H9 (cell line): ENCODE measurements at regions not wholly inside any gene's neighbourhood (a gene's known extent, or its start where the extent isn't known, plus 50 kb on each side); places are given as distances from the start of the nearest gene placed in this dataset.

Source experiments
- DNase-seq: peaks from one replicate; pipeline ENCODE4 v3.0.0-alpha.2; 2017
- H2AFZ ChIP-seq: one replicate; pipeline ENCODE4 v1.6.1; 2013; ENCODE audit warnings: mild to moderate bottlenecking, low read length, control low read depth, moderate library complexity
- H2AK5ac ChIP-seq: 2 replicates; pipeline ENCODE4 v1.6.1; 2013; ENCODE audit warnings: low read length, control low read depth, mixed read lengths; ENCODE audit not compliant: insufficient read length
- H2BK120ac ChIP-seq: one replicate; pipeline ENCODE4 v1.6.1; 2013; ENCODE audit warnings: low read depth, mild to moderate bottlenecking, low read length, control low read depth, inconsistent platforms; ENCODE audit not compliant: poor library complexity, severe bottlenecking
- H2BK12ac ChIP-seq: 2 replicates; pipeline ENCODE4 v1.6.1; 2013; ENCODE audit warnings: low read length, control low read depth, mixed read lengths, low read depth; ENCODE audit not compliant: insufficient read length
- H2BK15ac ChIP-seq: 2 replicates; pipeline ENCODE4 v1.6.1; 2013; ENCODE audit warnings: low read depth, low read length, control low read depth
- H2BK20ac ChIP-seq: one replicate; pipeline ENCODE4 v1.6.1; 2013; ENCODE audit warnings: low read depth, mild to moderate bottlenecking, low read length, control low read depth, inconsistent platforms; ENCODE audit not compliant: poor library complexity, severe bottlenecking
- H2BK5ac ChIP-seq: 2 replicates; pipeline ENCODE4 v1.6.1; 2013; ENCODE audit warnings: low read length, control low read depth, mixed read lengths; ENCODE audit not compliant: insufficient read length
- H3K14ac ChIP-seq: 2 replicates; pipeline ENCODE4 v1.6.1; 2013; ENCODE audit warnings: low read length, control low read depth; ENCODE audit not compliant: insufficient read depth
- H3K18ac ChIP-seq: 2 replicates; pipeline ENCODE4 v1.6.1; 2013; ENCODE audit warnings: low read depth, mild to moderate bottlenecking, mixed read lengths, low read length, control low read depth; ENCODE audit not compliant: insufficient read length
- H3K23ac ChIP-seq: 2 replicates; pipeline ENCODE4 v1.6.1; 2013; ENCODE audit warnings: low read length, control low read depth, mixed read lengths, low read depth; ENCODE audit not compliant: insufficient read length
- H3K23me2 ChIP-seq: 2 replicates; pipeline ENCODE4 v1.6.1; 2013; ENCODE audit warnings: low read depth, mild to moderate bottlenecking, mixed read lengths, low read length, control low read depth; ENCODE audit not compliant: insufficient read length, poor library complexity, severe bottlenecking
- H3K27ac ChIP-seq: 2 replicates; pipeline ENCODE4 v1.5.1; 2013; ENCODE audit warnings: low read length, control low read depth, mixed read lengths, low read depth; ENCODE audit not compliant: insufficient read length
- H3K27me3 ChIP-seq: 2 replicates; pipeline ENCODE4 v1.6.1; 2013; ENCODE audit warnings: low read length, control low read depth, inconsistent platforms; ENCODE audit not compliant: insufficient read depth
- H3K4ac ChIP-seq: 2 replicates; pipeline ENCODE4 v1.6.1; 2013; ENCODE audit warnings: low read depth, mild to moderate bottlenecking, control low read depth, inconsistent platforms, low read length, moderate library complexity
- H3K4me1 ChIP-seq: 2 replicates; pipeline ENCODE4 v1.6.1; 2013; ENCODE audit warnings: low read length, control low read depth, inconsistent platforms; ENCODE audit not compliant: insufficient read depth
- H3K4me2 ChIP-seq: 2 replicates; pipeline ENCODE4 v1.6.1; 2013; ENCODE audit warnings: low read length, control low read depth, mixed read lengths; ENCODE audit not compliant: insufficient read length, insufficient read depth
- H3K56ac ChIP-seq: 2 replicates; pipeline ENCODE4 v1.6.1; 2013; ENCODE audit warnings: low read depth, mild to moderate bottlenecking, mixed read lengths, low read length, control low read depth; ENCODE audit not compliant: insufficient read length
- H3K79me1 ChIP-seq: 2 replicates; pipeline ENCODE4 v1.6.1; 2013; ENCODE audit warnings: low read depth, mild to moderate bottlenecking, moderate library complexity, low read length, control low read depth, inconsistent platforms; ENCODE audit not compliant: insufficient read depth, poor library complexity, severe bottlenecking
- H3K79me2 ChIP-seq: 2 replicates; pipeline ENCODE4 v1.6.1; 2013; ENCODE audit warnings: low read length, control low read depth, inconsistent platforms; ENCODE audit not compliant: insufficient read depth
- H3K9ac ChIP-seq: 2 replicates; pipeline ENCODE4 v1.6.1; 2013; ENCODE audit warnings: low read length, control low read depth, mixed read lengths; ENCODE audit not compliant: insufficient read length; ENCODE audit errors: extremely low read depth
- H3K9me3 ChIP-seq: one replicate; pipeline ENCODE4 v1.6.1; 2013; ENCODE audit warnings: low read depth, low read length, inconsistent platforms; ENCODE audit not compliant: control insufficient read depth
- H3T11ph ChIP-seq: one replicate; pipeline ENCODE4 v1.6.1; 2013; ENCODE audit warnings: mild to moderate bottlenecking, low read length, control low read depth, inconsistent platforms
- H4K20me1 ChIP-seq: one replicate; pipeline ENCODE4 v1.6.1; 2013; ENCODE audit not compliant: control insufficient read depth, insufficient read length, insufficient read depth
- H4K5ac ChIP-seq: 2 replicates; pipeline ENCODE4 v1.6.1; 2013; ENCODE audit warnings: low read depth, mild to moderate bottlenecking, mixed read lengths, low read length, control low read depth; ENCODE audit not compliant: insufficient read length
- H4K8ac ChIP-seq: replicated peaks from 2 replicates; pipeline ENCODE4 v1.6.1; 2013; ENCODE audit warnings: low read length, control low read depth, mixed read lengths, low read depth; ENCODE audit not compliant: insufficient read length
- H4K91ac ChIP-seq: 2 replicates; pipeline ENCODE4 v1.6.1; 2013; ENCODE audit warnings: low read depth, mild to moderate bottlenecking, moderate library complexity, mixed read lengths, low read length, control low read depth; ENCODE audit not compliant: insufficient read length
- H3K27ac Mint-ChIP-seq, 3 experiments: 2 replicates in 2 of 3; 3 replicates in 1 of 3; pipeline ENCODE4 v1.8.0; 2020 to 2021; ENCODE audit warnings: mixed read lengths in 3 of 3, mild to moderate bottlenecking in 1 of 3, moderate library complexity in 1 of 3
- H3K27me3 Mint-ChIP-seq: 2 replicates; pipeline ENCODE4 v1.8.0; 2021; ENCODE audit warnings: low read depth, mild to moderate bottlenecking, moderate library complexity, mixed read lengths
- H3K36me3 Mint-ChIP-seq, 3 experiments: 2 replicates in 2 of 3; 3 replicates in 1 of 3; pipeline ENCODE4 v1.8.0; 2020 to 2021; ENCODE audit warnings: low read depth in 3 of 3, mixed read lengths in 3 of 3; ENCODE audit not compliant: insufficient read depth in 1 of 3
- H3K4me1 Mint-ChIP-seq, 2 experiments: 2 replicates each; pipeline ENCODE4 v1.8.0; 2020; ENCODE audit warnings: mixed read lengths in 2 of 2
- H3K4me3 Mint-ChIP-seq, 2 experiments: 2 replicates in 1 of 2; 3 replicates in 1 of 2; pipeline ENCODE4 v1.8.0; 2020 to 2021; ENCODE audit warnings: mild to moderate bottlenecking in 2 of 2, mixed read lengths in 2 of 2, moderate library complexity in 1 of 2
- H3K9me3 Mint-ChIP-seq, 2 experiments: 2 replicates in 1 of 2; 3 replicates in 1 of 2; pipeline ENCODE4 v1.8.0; 2020; ENCODE audit warnings: mild to moderate bottlenecking in 2 of 2, mixed read lengths in 2 of 2, moderate library complexity in 1 of 2
- CTCF ChIP-seq: fragments of 200-600 bp; sonication (generic); conservative IDR thresholded peaks from 3 replicates; pipeline ENCODE4 v1.8.0; 2021; ENCODE audit warnings: antibody characterized with exemption, mild to moderate bottlenecking
- WGBS: extraction: QIAGEN DNeasy Blood & Tissue Kit; methylation state at CpG from one replicate; pipeline ENCODE4 v1.1.7; 2013; ENCODE audit warnings: missing lambda C conversion rate, low lambda C conversion rate, mixed read lengths; ENCODE audit not compliant: insufficient read length; ENCODE audit errors: extremely low coverage; 5-methylcytosine and 5-hydroxymethylcytosine counted together

- no peak overlapping the region for H4K91ac ChIP-seq
- no peak overlapping the region for H2BK15ac ChIP-seq
- H2BK120ac ChIP-seq, result no peak overlapping the region
- no peaks in the 10 kb centered on the region for H3K27me3 ChIP-seq
- no peaks in the 10 kb centered on the region for H3K23me2 ChIP-seq
- no peak overlapping the region for H2BK20ac ChIP-seq
- Mint-ChIP-seq H3K9me3 (peaks cover 3 to 7% of the 10 kb centered on the region in 2 experiments; a peak in 1 of 5 replicates), H3K36me3 (peaks cover 3 to 12% (median 5%) of the 10 kb centered on the region in 3 experiments; a peak in 5 of 7 replicates), H3K27me3 (no peaks in the 10 kb centered on the region), H3K27ac (no peak overlapping the region; a peak in 1 of 7 replicates), H3K4me3 (no peak overlapping the region), H3K4me1 (peaks cover 0 to 10% of the 10 kb centered on the region in 2 experiments; a peak in 2 of 4 replicates)
- H3K23ac ChIP-seq, result no peak overlapping the region
- no peak overlapping the region for H3K56ac ChIP-seq
- H3K79me2 ChIP-seq, result no peaks in the 10 kb centered on the region
- H3T11ph ChIP-seq, result no peak overlapping the region
- H3K9ac ChIP-seq, result no peak overlapping the region
- no peak overlapping the region for H4K5ac ChIP-seq
- H2BK5ac ChIP-seq, result no peak overlapping the region
- H3K18ac ChIP-seq, result no peak overlapping the region
- H2AK5ac ChIP-seq, result no peak overlapping the region
- no peak overlapping the region for H3K27ac ChIP-seq
- no peaks in the 10 kb centered on the region for H3K4me1 ChIP-seq
- TF ChIP-seq CTCF, result no peak
- H2BK12ac ChIP-seq, result no peak overlapping the region
- no peak overlapping the region for H2AFZ ChIP-seq
- no peak overlapping the region for H4K8ac ChIP-seq
- H4K20me1 ChIP-seq, result no peaks in the 10 kb centered on the region
- H3K14ac ChIP-seq, result no peak overlapping the region
- no CpG with 5 or more reads among the region's 1 CpG for WGBS
- no peaks in the 10 kb centered on the region for H3K9me3 ChIP-seq
- H3K4me2 ChIP-seq, result no peak overlapping the region
- DNase-seq, result no peak
- H3K4ac ChIP-seq, result no peak overlapping the region
- H3K79me1 ChIP-seq, result no peaks in the 10 kb centered on the region
Measured at GRCh38 chr14:42460673-42461072, 854.0 kb downstream of the LRFN5 start.
